ENCODE measurements at regions not wholly inside any gene's neighbourhood (a gene's known extent, or its start where the extent isn't known, plus 50 kb on each side); places are given as distances from the start of the nearest gene placed in this dataset.

DNA sequence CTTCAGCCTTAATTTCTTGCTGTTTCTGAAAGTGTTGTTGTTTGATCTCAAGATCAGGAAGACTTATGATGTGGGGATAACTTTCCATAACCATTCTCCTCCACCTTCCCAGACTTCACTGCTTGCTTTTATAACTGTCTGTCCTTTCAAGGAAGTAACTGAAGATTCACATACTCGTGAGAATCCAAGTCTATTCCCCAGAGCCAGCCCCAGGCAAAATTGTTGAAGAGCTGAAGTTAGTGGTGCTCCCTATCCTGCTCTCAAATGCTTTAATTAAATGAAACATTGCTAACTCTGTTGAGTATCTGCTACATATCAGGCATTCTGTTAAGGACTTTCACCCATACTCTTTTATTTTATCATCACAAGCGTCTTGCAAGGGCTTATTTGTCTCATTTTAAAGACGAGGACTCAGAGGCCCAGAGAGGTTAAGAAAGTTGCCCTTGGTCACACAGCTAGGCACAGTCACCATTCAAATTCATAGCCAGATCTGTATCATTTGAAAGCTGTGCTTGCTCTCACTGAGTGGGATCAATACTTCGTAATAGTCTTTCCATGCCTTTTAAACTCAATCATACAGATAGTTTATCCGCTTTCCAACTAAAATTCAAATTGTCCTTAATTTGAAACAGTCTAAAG, 189.8 kb upstream of the TCF4 start:
- Histone ChIP-seq H3K27me3 (ENCODE audit: control insufficient read depth, insufficient read depth, low read length) (no peaks in the 10 kb centered on the region), H3K4me3 (ENCODE audit: low read depth, low read length) (no peak overlapping the region), H3K36me3 (ENCODE audit: control insufficient read depth, insufficient read depth, low read length) (no peaks in the 10 kb centered on the region)
- TF ChIP-seq, protein P1, sequence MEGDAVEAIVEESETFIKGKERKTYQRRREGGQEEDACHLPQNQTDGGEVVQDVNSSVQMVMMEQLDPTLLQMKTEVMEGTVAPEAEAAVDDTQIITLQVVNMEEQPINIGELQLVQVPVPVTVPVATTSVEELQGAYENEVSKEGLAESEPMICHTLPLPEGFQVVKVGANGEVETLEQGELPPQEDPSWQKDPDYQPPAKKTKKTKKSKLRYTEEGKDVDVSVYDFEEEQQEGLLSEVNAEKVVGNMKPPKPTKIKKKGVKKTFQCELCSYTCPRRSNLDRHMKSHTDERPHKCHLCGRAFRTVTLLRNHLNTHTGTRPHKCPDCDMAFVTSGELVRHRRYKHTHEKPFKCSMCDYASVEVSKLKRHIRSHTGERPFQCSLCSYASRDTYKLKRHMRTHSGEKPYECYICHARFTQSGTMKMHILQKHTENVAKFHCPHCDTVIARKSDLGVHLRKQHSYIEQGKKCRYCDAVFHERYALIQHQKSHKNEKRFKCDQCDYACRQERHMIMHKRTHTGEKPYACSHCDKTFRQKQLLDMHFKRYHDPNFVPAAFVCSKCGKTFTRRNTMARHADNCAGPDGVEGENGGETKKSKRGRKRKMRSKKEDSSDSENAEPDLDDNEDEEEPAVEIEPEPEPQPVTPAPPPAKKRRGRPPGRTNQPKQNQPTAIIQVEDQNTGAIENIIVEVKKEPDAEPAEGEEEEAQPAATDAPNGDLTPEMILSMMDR (IDR thresholded peaks at IDR 0.05; ENCODE audit: insufficient read depth, low read depth, low read length): no peak
- ChIA-PET POLR2A (no interaction called here), CTCF (interaction anchor here (1.0 to 3.2 kb wide), 3 partner anchors 362 to 682 kb away, joined by 3 to 15 read pairs (median 3); no protein-coding TSS in a partner anchor)
- DNase-seq (ENCODE audit: low read depth): no peak

DNA sequence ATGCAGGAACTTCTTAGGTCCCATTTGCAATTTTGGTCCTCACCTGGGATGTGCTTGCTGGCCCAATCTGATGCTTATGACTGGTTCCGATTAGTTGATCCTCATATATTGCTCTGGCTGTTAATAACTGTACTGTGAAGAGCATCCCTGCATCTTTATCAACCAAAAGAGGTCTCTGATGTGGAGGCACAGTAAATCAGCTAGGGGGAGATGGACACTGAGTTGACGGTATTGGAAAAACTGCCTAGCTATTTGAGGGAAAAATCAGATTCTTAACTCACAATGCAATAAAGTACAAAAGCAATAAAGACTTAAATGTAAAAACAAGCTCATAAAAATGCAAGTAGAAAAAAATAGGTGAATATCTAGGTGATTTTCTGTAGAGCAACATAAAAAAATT, 188.0 kb upstream of the TCF4 start:
- CTCF ChIA-PET: interaction anchor here (0.6 to 1.1 kb wide), 2 partner anchors 86 to 541 kb away, joined by 3 to 5 read pairs; no protein-coding TSS in a partner anchor
- no peak for DNase-seq (ENCODE audit: low read depth)
- no peaks in the 10 kb centered on the region for H3K36me3 ChIP-seq (ENCODE audit: control insufficient read depth, insufficient read depth, low read length)

DNA sequence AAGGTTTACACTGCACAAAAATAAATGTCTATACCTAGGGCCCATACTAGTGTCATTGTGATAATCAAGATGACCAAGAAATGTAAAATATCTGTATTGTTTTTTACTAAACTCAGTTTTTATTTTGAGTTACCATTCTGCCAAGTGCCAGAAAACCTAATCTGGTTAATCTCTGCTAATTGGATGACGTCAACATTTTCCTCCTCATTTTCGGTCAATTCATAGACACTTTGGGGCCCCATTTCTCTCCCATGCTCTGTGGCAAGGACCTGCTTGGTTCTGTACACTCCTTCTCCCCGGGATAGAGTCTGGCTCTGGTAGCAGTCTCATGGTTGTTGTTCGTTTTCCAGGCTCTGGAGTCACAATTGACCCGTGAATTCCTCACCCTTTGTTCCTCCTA, 186.5 kb upstream of the TCF4 start:
- ChIA-PET POLR2A (no interaction called here), CTCF (no interaction called here)
- no peak for DNase-seq (ENCODE audit: low read depth)
- TF ChIP-seq, protein P1 (IDR thresholded peaks at IDR 0.05; ENCODE audit: insufficient read depth, low read depth, low read length): no peak
- Histone ChIP-seq H3K4me3 (ENCODE audit: low read depth, low read length) (no peak overlapping the region), H3K36me3 (ENCODE audit: control insufficient read depth, insufficient read depth, low read length) (no peaks in the 10 kb centered on the region), H3K27me3 (ENCODE audit: control insufficient read depth, insufficient read depth, low read length) (no peaks in the 10 kb centered on the region)

More for the DNA sequence above, 188.0 kb upstream of the TCF4 start:
- H3K27me3 ChIP-seq (ENCODE audit: control insufficient read depth, insufficient read depth, low read length): no peaks in the 10 kb centered on the region
- H3K4me3 ChIP-seq (ENCODE audit: low read depth, low read length): no peak overlapping the region
- TF ChIP-seq, protein P1 (IDR thresholded peaks at IDR 0.05; ENCODE audit: insufficient read depth, low read depth, low read length): no peak
- POLR2A ChIA-PET: no interaction called here

DNA sequence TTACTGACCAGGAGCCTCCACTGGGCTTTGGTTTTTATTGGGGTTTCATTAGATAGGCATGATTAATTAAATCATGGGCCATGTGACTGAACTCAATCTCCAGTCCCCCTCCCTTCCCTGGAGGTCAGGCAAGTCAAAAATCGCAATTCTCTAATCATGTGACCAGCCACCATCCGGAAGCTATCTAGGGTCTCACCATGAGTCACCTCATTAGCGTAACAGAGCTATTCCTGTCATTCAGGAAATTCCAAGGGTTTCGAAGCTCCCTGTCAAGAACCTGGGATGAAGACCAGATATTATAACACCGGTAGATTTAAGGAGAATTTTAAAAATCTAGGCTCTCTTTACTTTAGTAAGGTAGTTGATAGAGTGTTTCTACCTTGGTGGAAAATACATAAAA, 180.3 kb upstream of the TCF4 start:
- Histone ChIP-seq H3K4me3 (ENCODE audit: low read depth, low read length) (no peak overlapping the region), H3K27me3 (ENCODE audit: control insufficient read depth, insufficient read depth, low read length) (no peaks in the 10 kb centered on the region), H3K36me3 (ENCODE audit: control insufficient read depth, insufficient read depth, low read length) (no peaks in the 10 kb centered on the region)
- DNase-seq (ENCODE audit: low read depth): no peak
- ChIA-PET CTCF (no interaction called here), POLR2A (no interaction called here)
- TF ChIP-seq, protein P1 (IDR thresholded peaks at IDR 0.05; ENCODE audit: insufficient read depth, low read depth, low read length): no peak

DNA sequence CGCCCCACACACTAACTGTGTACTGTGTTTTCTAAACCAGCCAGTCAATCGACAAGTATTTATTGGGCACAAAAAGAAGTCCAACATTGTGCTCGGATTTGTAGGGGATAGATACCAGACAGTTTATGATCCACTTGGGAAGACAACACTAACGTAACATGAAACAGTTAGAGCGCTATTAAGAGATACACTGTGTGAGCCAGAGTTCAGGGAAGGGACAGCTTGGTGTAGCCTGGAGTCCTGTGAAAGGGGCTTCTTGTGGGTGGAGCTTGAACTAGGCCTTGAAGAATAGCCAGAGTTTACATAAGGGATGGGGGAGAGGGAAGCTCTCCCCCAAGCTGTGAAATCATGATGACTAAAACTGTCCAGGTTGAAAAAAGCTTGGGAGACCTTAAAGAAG, 176.4 kb upstream of the TCF4 start:
- ChIA-PET POLR2A (no interaction called here), CTCF (no interaction called here)
- no peak for DNase-seq (ENCODE audit: low read depth)
- TF ChIP-seq, protein P1 (IDR thresholded peaks at IDR 0.05; ENCODE audit: insufficient read depth, low read depth, low read length): no peak
- Histone ChIP-seq H3K27me3 (ENCODE audit: control insufficient read depth, insufficient read depth, low read length) (no peaks in the 10 kb centered on the region), H3K4me3 (ENCODE audit: low read depth, low read length) (no peak overlapping the region), H3K36me3 (ENCODE audit: control insufficient read depth, insufficient read depth, low read length) (no peaks in the 10 kb centered on the region)
